ENCODE measurements at regions not wholly inside any gene's neighbourhood (a gene's known extent, or its start where the extent isn't known, plus 50 kb on each side); places are given as distances from the start of the nearest gene placed in this dataset.
"Not testable (repeated sequence)": the region's sequence is repeated elsewhere in the genome, so short reads cannot be mapped to it uniquely, and the experiment has no call there.

- H3K36me3 ChIP-seq: no peaks in the 10 kb centered on the region
- no peak overlapping the region for H3K4me3 ChIP-seq
- ATAC-seq (ENCODE audit: insufficient number of reproducible peaks, low FRiP score, low read depth) (no peak), DNase-seq (ENCODE audit: low spot score) (no peak)
- no peaks in the 10 kb centered on the region for H3K4me1 ChIP-seq (ENCODE audit: control insufficient read depth in 1 of 2, low read depth in 2 of 2)
- TF ChIP-seq CTCF (IDR thresholded peaks at IDR 0.05): no peak
- no peaks in the 10 kb centered on the region for H3K9me3 ChIP-seq
- no peak overlapping the region for H3K27ac ChIP-seq
- no peaks in the 10 kb centered on the region for H3K27me3 ChIP-seq (replicated peaks; ENCODE audit: insufficient read depth)
Measured at GRCh38 chr15:87470923-87471322, 785.6 kb downstream of the NTRK3 start.

- H3K4me1 ChIP-seq (ENCODE audit: control insufficient read depth in 1 of 2, low read depth in 2 of 2); ATAC-seq (ENCODE audit: insufficient number of reproducible peaks, low FRiP score, low read depth); H3K36me3 ChIP-seq; DNase-seq (ENCODE audit: low spot score); H3K4me3 ChIP-seq; H3K27me3 ChIP-seq (replicated peaks; ENCODE audit: insufficient read depth); H3K9me3 ChIP-seq; H3K27ac ChIP-seq: not testable (repeated sequence)
Measured at GRCh38 chr15:87463956-87464355, 792.6 kb downstream of the NTRK3 start.

- no peak overlapping the region for H3K4me3 ChIP-seq
- TF ChIP-seq CTCF (IDR thresholded peaks at IDR 0.05): no peak
- no peaks in the 10 kb centered on the region for H3K27me3 ChIP-seq (replicated peaks; ENCODE audit: insufficient read depth)
- H3K4me1 ChIP-seq (ENCODE audit: control insufficient read depth in 1 of 2, low read depth in 2 of 2): no peaks in the 10 kb centered on the region
- ATAC-seq (ENCODE audit: insufficient number of reproducible peaks, low FRiP score, low read depth) (no peak), DNase-seq (ENCODE audit: low spot score) (no peak)
- no peaks in the 10 kb centered on the region for H3K9me3 ChIP-seq
- H3K36me3 ChIP-seq: no peaks in the 10 kb centered on the region
- no peak overlapping the region for H3K27ac ChIP-seq
Measured at GRCh38 chr15:87461631-87462030, 794.9 kb downstream of the NTRK3 start.

- H3K9me3 ChIP-seq: no peaks in the 10 kb centered on the region
- no peaks in the 10 kb centered on the region for H3K36me3 ChIP-seq
- no peak overlapping the region for H3K4me3 ChIP-seq
- DNase-seq (ENCODE audit: low spot score) (no peak), ATAC-seq (ENCODE audit: insufficient number of reproducible peaks, low FRiP score, low read depth) (no peak)
- H3K27ac ChIP-seq: no peak overlapping the region
- no peaks in the 10 kb centered on the region for H3K27me3 ChIP-seq (replicated peaks; ENCODE audit: insufficient read depth)
- no peaks in the 10 kb centered on the region for H3K4me1 ChIP-seq (ENCODE audit: control insufficient read depth in 1 of 2, low read depth in 2 of 2)
- no peak for TF ChIP-seq CTCF (IDR thresholded peaks at IDR 0.05)
Measured at GRCh38 chr15:87454860-87455259, 801.7 kb downstream of the NTRK3 start.

- Histone ChIP-seq H3K27ac (no peak overlapping the region), H3K4me3 (no peak overlapping the region), H3K27me3 (replicated peaks; ENCODE audit: insufficient read depth) (no peaks in the 10 kb centered on the region), H3K4me1 (ENCODE audit: control insufficient read depth in 1 of 2, low read depth in 2 of 2) (no peaks in the 10 kb centered on the region), H3K9me3 (no peaks in the 10 kb centered on the region), H3K36me3 (no peaks in the 10 kb centered on the region)
- no peak for DNase-seq (ENCODE audit: low spot score)
- ATAC-seq (ENCODE audit: insufficient number of reproducible peaks, low FRiP score, low read depth): no peak
- TF ChIP-seq CTCF (IDR thresholded peaks at IDR 0.05): no peak
Measured at GRCh38 chr15:87450314-87450713, 806.2 kb downstream of the NTRK3 start.

GRCh38 chr15:87439090-87439489 is 817.4 kb downstream of the NTRK3 start:
- Histone ChIP-seq H3K27ac (no peak overlapping the region), H3K27me3 (replicated peaks; ENCODE audit: insufficient read depth) (no peaks in the 10 kb centered on the region), H3K9me3 (no peaks in the 10 kb centered on the region), H3K4me1 (ENCODE audit: control insufficient read depth in 1 of 2, low read depth in 2 of 2) (no peaks in the 10 kb centered on the region), H3K4me3 (no peak overlapping the region), H3K36me3 (no peaks in the 10 kb centered on the region)
- ATAC-seq (ENCODE audit: insufficient number of reproducible peaks, low FRiP score, low read depth): no peak
- DNase-seq (ENCODE audit: low spot score): no peak
- no peak for TF ChIP-seq CTCF (IDR thresholded peaks at IDR 0.05)
